GM18517 (cell line): ENCODE measurements at regions not wholly inside any gene's neighbourhood (a gene's known extent, or its start where the extent isn't known, plus 50 kb on each side); places are given as distances from the start of the nearest gene placed in this dataset.

Experiments used
- ATAC-seq: cut with Tn5 transposase; IDR thresholded peaks from one replicate; pipeline ENCODE4 v1.9.1; 2021; ENCODE audit warnings: mild to moderate bottlenecking, moderate library complexity; ENCODE audit not compliant: unreplicated experiment

DNA sequence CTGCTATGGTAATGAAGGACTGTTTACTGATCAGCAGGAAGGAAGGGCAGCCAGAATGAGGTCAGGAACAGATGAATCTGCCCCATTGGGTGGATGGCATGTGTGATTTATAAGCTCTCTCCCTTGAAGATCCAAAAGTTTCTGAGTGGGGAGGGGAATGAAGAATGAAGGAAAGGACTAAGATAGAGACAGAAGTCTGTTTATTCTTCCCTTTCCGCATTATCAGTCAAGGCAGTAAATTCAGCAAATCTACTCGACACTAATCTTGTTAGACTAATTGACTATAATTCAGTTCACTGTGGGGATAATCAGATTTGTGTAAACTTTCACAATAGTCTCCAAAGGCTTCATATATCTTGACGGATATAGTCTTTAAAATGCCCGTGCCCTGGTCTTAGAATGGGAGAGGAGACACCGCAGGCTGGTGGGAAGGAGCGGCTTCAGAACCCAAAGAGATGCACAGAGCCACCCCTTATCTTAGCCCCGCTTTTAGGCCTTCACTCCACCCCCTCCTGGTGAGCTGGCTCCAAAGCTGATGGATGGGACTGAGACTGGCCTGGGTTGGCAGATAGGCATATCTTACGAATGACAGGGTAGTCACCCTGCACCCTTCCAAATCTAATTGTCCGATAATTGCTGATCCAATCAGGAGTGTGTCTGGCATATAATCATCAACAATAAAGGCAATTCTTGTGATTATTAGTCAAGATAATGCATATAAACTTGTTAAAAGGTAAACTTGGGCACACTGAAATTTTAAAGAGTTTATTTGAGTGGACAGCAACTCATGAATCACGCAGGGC, 76.0 kb upstream of the PPM1J start:
- ATAC-seq: no peak

GRCh38 chr1:112788561-112788960, 73.4 kb upstream of the PPM1J start:
- no peak for ATAC-seq

GRCh38 chr1:112788054-112788453, 72.9 kb upstream of the PPM1J start:
- ATAC-seq: no peak

DNA sequence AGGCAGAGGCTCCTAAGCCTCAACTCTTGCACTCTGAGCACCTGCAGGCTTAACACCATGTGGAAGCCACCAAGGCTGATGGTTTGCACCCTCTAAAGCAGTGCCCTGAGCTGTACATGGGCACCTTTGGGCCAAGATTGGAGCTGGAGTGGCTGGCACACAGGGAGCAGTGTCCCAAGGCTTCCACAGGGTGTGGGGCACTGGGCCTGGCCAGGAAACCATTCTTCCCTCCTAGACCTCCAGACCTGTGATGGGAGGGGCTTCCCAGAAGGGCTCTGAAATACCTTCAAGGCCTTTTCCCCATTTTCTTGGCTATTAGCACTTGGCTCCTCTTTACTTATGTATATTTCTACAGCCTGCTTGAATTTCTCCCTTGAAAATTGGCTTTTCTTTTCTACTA, 67.9 kb upstream of the PPM1J start:
- no peak for ATAC-seq

DNA sequence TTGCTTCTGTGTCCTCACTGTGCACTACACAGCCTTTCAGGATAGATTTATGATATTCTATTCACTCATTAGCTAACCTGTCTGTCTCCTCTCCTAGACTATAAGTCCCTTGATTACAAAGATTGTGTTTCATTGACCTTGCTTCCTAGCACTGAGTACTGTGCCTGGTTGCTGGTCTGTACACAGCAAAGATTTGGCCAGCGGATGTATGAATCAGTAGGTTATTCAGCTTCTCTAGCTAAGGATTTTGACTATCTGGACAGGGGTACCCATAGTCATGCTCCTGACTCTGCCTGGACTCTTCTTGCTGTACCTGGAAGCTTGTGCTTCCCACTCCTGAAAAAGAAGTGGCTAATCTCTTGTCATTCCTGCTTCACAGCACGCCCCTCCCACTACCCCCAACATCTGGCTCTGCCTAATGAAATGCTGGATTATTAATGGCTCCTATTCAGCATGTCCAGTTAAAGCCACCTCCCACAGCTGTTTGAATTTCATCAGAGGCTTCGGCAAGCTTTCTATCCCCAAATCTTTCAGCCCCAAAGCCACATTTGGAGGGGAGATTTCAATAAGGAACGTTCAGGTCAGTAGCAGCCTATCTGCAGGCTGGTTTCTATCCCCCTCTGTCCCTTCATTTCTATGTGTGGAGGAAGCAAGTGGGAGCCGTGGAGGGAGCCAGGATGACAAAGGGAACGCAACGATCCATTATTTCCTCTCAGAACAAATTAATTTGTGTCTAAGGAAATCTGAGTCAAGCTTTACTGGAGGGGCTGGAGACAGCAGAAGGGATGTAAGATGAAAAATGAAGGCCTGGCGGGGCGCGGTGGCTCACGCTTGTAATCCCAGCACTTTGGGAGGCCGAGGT, 64.8 kb upstream of the PPM1J start:
- ATAC-seq: no peak

GRCh38 chr1:112778137-112778536, 63.0 kb upstream of the PPM1J start:
- ATAC-seq: no peak

DNA sequence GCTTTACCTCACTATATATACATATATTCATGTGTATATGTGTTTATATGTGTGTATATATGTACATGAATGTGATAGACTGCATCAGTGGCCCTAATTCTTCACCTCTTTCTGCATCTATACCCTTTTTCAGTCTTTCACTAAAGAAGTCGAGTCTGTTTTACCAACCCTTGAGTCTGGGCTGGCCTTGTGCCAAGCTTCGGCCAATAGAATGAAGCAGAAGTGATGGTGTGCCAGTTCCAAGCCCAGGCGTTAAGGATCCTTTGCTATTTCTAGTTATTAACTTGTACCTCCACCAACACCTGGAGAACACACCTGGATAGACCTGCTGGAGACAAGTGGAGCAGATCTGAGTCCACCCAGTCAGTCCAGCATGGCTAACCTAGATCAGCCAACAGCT, 61.6 kb upstream of the PPM1J start:
- ATAC-seq: no peak

- ATAC-seq: no peak
These were observed 57.6 kb upstream of the PPM1J start for GRCh38 chr1:112772781-112773180.

- no peak for ATAC-seq
These were observed 55.6 kb upstream of the PPM1J start for GRCh38 chr1:112770724-112771123.

GRCh38 chr1:112769611-112770010, 54.5 kb upstream of the PPM1J start:
- no peak for ATAC-seq

GRCh38 chr1:112767646-112768045, 52.5 kb upstream of the PPM1J start:
- no peak for ATAC-seq
